ENCODE measurements at regions not wholly inside any gene's neighbourhood (a gene's known extent, or its start where the extent isn't known, plus 50 kb on each side); places are given as distances from the start of the nearest gene placed in this dataset.

- H3K36me3 Mint-ChIP-seq (ENCODE audit: low read depth), result no peaks in the 10 kb centered on the region
- no peaks in the 10 kb centered on the region for H3K9me3 Mint-ChIP-seq
- ATAC-seq, result no peak
- DNase-seq, result no peak
- ChIA-PET CTCF (no interaction called here), POLR2A (interaction anchor here (0.7 kb wide), 1 partner anchor 13 kb away, joined by 3 read pairs; no protein-coding TSS in a partner anchor)
- H3K27me3 Mint-ChIP-seq, result peaks cover 4% of the 10 kb centered on the region
- intact Hi-C loops (cut with micrococcal nuclease), result no loop called here
- no peak overlapping the region for H3K27ac Mint-ChIP-seq
- no peak for TF ChIP-seq CTCF (IDR thresholded peaks at IDR 0.05)
- H3K4me1 Mint-ChIP-seq (ENCODE audit: low read depth), result no peaks in the 10 kb centered on the region
- no peak overlapping the region for H3K4me3 Mint-ChIP-seq
These were observed 115.5 kb downstream of the CARTPT start for GRCh38 chr5:71834601-71835000.

- Mint-ChIP-seq H3K27me3 (peaks cover 4% of the 10 kb centered on the region), H3K9me3 (no peaks in the 10 kb centered on the region), H3K27ac (no peak overlapping the region), H3K36me3 (ENCODE audit: low read depth) (no peaks in the 10 kb centered on the region), H3K4me1 (ENCODE audit: low read depth) (no peaks in the 10 kb centered on the region), H3K4me3 (no peak overlapping the region)
- intact Hi-C loops (cut with micrococcal nuclease), result no loop called here
- POLR2A ChIA-PET, result no interaction called here
- no peak for TF ChIP-seq CTCF (IDR thresholded peaks at IDR 0.05)
- CTCF ChIA-PET, result no interaction called here
- ATAC-seq (no peak), DNase-seq (no peak)
These were observed 117.0 kb downstream of the CARTPT start for GRCh38 chr5:71836084-71836483.

GRCh38 chr5:71836559-71837112 is 117.6 kb downstream of the CARTPT start:
- Mint-ChIP-seq H3K4me1 (ENCODE audit: low read depth) (no peaks in the 10 kb centered on the region), H3K27ac (no peak overlapping the region), H3K9me3 (no peaks in the 10 kb centered on the region), H3K27me3 (no peaks in the 10 kb centered on the region), H3K36me3 (ENCODE audit: low read depth) (no peaks in the 10 kb centered on the region), H3K4me3 (no peak overlapping the region)
- DNase-seq (no peak), ATAC-seq (no peak)
- ChIA-PET CTCF (no interaction called here), POLR2A (no interaction called here)
- no peak for TF ChIP-seq CTCF (IDR thresholded peaks at IDR 0.05)
- intact Hi-C loops (cut with micrococcal nuclease), result no loop called here

GRCh38 chr5:71838286-71838685 is 119.2 kb downstream of the CARTPT start:
- ATAC-seq, result no peak

More at GRCh38 chr5:71838286-71838685, 119.2 kb downstream of the CARTPT start:
- ChIA-PET POLR2A (no interaction called here), CTCF (no interaction called here)
- no peaks in the 10 kb centered on the region for H3K27me3 Mint-ChIP-seq
- H3K4me1 Mint-ChIP-seq (ENCODE audit: low read depth), result no peaks in the 10 kb centered on the region
- H3K36me3 Mint-ChIP-seq (ENCODE audit: low read depth), result no peaks in the 10 kb centered on the region
- no peaks in the 10 kb centered on the region for H3K9me3 Mint-ChIP-seq
- no peak for TF ChIP-seq CTCF (IDR thresholded peaks at IDR 0.05)
- H3K27ac Mint-ChIP-seq, result no peak overlapping the region
- no peak for DNase-seq
- intact Hi-C loops (cut with micrococcal nuclease), result no loop called here
- H3K4me3 Mint-ChIP-seq, result no peak overlapping the region

All from activated CD8-positive, alpha-beta T cell treated with anti-CD3 and anti-CD28 coated beads for 36 hours (primary cell).